NCI-H2196 treated with DMSO at 0.1 percent for 48 hours (cell line): ENCODE measurements at regions not wholly inside any gene's neighbourhood (a gene's known extent, or its start where the extent isn't known, plus 50 kb on each side); places are given as distances from the start of the nearest gene placed in this dataset.

ENCODE experiments used
- DNase-seq: peaks from one replicate; lab custom pipeline; 2025; ENCODE audit not compliant: unreplicated experiment; lab: John Stamatoyannopoulos, UW

DNA sequence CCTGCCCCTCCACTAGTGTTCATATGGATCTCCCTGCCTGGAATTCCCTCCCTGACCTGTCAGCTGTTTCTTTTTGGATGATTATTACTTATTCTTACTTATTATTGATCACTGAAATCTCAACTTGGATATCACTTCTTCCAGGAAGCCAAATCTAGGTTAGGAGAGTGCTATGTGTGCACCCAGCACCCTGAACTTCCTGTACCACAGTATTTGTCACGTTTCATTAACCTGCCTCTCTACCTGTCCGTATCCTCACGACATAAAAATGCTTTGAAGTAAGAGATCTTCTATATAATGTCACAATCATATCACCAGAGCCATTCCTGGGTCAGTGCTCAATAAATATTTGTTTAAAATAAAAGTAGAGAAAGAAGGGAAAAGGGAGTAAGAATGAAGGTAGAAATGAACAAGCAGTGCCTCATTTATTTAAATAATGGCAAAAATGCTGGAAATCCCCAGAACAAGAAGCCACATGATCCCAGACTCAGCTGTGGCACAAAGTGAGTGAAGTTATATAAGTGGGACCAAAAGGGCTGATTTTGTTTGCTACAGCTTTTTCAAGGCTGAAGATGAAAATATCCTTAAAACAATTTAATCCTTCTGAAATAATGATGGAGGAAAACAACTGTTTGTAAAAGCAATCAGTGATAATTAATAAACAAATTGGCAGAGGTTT is 88.0 kb upstream of the MANEA start:
- DNase-seq: no peak

DNA sequence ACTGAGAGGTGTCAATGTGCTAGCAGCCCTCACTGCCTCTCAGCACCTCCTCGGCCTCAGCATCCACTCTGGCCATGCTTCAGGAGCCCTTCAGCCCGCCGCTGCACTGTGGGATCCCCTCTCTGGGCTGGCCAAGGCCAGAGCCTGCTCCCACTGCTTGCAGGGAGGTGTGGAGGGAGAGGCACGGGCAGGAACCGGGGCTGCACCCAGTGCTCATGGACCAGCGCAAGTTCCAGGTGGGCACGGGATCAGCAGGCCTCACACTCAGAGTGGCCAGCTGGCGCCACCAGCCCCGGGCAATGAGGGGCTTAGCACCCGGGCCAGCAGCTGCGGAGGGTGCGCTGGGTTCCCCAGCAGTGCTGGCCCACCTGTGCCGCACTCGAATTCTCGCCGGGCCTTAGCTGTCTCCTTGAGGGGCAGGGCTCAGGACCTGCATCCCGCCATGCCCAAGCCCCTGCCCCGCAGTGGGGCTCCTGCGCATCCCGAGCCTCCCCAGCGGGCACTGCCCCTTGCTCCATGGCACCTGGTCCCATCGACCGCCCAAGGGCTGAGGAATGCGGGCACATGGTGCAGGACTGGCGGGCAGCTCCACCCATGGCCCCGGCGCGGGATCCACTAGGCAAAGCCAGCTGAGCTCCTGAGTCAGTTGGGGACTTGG is 80.4 kb upstream of the MANEA start:
- no peak for DNase-seq

DNA sequence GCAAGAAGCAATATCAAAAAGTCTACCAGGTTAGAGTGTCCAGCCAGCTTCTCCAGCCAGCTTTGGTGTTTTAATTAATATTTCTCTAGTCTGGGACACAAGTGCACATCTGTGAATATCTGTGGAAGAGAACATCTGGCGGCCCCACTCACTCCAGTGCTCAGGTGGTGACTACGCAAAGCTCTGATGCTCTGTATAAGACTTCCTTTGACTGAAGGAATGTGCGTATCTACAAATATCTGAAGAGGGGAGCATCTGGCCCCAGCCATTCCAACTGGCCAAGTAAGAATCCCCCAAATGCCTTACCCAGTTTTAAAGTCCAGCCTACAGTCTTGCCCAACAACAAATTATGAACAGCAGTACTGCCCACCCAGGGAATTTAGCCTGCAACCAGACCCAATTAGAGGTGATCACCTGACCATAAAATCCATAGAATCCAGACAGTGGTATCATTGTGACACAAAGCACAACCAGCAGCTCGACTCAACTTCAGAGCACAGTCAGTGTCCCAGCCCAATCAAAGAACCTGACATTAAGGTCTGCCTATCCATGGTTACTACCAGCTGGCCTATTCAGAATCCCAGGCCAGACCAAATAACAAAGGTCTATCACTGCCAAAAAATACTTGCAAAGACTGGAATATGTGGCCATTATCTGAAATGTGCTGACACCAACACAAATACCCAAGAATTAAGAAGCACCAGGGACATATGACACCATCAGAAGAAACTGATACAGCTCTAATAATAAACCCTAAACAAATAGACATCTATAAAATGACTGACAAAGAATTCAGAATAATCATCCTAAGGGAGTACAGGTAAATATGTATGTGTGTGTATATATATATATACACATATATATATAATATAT is 76.1 kb upstream of the MANEA start:
- no peak for DNase-seq

DNA sequence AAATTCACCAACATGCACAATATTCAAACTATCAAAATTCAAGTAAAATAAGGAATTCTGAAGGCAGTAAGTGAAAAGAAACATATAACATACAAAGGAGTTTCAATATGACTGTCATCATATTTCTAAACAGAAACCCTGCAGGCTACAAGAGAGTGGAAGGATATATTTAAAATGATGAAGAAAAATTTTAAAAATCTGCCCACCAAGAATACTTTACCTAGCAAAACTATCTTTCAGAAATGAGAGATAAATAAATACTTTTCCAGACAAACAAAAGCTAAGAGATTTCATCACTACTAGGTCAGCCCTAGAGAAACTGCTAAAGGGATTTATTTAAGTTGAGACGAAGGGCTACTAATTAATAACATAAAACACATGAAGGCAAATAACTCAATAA is 73.8 kb upstream of the MANEA start:
- no peak for DNase-seq

DNA sequence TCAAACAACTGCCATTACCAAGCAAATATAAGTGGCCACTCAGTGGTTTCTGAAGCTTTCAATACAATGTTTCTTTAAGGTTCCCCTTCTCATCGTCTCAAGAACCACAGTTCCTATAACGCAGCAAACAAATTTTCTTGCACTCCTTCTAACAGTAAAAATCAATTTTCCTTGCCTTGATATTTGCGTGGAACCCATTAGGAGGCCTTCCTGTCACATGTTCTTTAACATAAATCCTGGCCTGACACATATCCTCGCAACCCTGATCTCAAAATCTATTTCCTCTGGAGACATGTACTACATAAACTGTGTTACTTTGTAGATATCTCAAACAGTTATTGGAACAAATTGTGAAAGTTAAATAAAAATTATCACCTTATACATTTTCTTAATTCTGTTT is 65.9 kb upstream of the MANEA start:
- DNase-seq: no peak

DNA sequence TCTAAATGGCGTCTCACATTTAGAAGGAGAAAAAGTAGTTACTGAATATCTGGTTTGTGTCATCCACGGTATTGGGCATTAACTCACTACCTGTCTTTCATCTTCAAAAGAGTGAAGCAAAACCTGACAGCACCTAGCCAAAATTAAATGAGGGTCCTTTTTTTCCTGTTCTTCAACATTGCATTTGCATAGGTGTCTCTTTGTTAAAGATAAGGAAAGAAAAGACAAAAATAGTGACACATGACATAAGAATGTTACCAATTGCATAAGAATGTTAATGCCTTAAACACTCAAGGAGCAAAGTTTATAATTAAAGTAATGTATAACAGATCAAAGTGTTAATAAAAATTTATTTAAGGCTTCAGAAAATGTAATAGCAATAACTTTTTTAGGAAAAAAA is 61.4 kb upstream of the MANEA start:
- DNase-seq: no peak

DNA sequence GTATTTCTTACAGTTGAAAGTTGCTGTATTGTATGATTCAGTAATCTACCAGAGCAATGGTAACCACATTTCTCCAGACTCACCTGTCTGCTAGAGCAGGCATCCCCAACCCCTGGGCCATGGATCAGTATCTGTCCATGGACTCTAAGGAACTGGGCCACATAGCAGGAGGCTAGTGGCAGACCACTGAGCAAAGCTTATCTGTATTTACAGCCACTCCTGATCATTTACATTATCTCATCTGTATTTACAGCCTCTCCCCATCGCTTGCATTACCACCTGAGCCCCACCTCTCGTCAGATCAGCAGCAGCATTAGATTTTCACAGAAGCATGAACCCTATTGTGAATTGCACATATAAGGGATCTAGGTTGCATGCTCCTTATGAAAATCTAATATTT is 60.3 kb upstream of the MANEA start:
- DNase-seq: no peak

DNA sequence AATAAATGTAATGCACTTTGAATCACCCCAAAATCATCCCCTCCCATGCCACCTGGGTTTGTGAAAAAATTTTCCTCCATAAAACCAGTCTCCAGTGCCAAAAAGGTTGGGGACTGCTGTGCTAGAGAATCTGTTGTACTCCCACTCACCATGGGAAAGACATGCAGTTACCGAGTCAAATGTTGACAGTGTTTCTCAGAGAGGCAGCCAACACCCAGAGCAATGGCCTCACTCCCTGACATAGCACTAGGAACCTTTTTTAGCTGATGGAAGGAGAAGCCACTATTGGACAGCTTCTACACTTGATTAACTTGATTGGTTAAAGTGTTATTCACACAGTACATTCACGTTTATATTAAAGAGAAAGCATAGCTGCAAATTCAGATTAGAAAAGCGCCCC is 59.8 kb upstream of the MANEA start:
- no peak for DNase-seq

DNA sequence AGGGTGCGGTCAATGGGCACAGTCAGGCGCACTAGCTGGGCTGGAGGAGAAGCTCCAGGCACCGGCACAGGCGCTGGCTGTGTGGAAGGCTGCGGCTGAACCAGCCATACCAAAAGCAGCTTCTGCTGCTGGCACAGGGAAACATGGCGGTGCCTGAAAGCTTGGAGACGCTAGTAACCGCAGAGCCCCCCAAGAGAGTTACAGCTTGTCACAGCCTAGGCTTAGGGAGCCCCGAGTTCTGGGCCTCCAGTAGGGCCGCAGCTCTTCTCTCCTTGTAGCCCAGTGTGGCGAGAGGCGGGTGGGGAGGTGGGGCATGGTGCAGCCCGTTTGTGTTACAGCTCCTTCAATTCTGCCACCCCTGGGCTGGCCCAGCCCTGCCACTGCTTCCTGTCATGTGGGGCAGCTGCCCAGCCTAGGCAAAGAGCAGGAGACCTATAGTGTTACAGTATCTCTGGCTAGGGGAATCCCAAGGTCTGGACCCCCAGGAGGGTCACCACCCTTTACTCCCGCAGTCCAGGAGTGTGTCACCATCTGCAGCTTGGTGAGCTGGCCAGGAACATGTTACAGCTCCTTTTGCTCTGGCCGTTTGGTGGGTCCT is 58.6 kb upstream of the MANEA start:
- DNase-seq: no peak

DNA sequence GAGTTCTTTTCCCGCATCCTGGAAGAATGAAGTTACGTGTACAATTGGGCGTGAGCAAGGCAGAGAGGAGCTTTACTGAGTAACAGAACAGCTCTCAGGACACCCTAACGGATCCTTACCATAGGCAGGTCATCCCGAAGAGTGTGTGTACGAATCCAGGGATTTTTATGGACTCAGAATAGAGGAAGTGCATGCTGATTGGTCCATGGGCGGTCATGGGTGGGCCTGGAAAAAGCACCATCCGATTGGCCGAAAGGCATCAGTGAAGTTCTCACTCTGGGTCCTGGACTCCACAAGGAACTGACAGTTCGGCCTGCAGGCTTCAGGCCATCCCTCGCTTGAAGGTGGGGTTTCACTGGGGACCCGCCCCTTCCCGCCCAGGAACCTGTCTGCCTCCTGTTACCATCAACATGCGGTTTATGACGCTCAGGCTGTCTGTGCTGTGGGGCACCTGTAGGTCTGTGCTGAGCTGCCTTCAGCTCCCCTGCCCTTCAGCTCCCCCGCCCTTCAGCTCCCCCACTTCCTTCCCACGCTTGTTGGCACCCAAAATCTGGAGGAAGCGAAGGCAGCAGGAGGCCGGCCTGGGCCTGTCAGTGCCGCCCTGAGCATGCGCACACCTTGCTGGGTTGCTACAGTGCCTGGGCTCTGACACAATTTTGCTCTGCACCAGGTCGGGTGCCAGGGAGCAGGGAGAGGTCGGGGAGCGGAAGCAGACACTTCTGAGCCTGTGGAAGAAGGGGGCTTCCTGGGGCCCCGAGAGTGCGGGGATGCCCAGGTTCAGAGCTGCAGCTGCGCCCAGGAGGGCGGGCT is 57.9 kb upstream of the MANEA start:
- DNase-seq: no peak

DNA sequence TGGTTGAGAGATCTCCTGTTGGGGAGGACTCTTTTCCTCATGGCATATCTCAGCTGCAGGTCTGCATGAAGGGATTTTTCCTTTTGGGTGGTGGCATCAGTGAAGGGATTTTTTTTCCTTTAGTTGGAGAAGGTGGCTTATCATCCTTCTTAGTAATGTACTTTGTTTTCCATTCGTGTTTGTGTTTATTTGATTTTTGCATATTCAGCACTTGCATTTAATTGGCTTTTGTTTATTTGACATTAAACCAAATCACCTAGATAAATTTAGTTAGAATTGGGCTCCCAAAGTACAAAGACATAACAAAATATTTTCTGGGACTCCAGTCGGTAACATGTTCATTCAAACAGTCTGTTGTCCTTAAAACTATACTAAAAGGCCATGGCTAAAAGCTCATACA is 56.2 kb upstream of the MANEA start:
- DNase-seq: no peak
